ENCODE measurements at regions not wholly inside any gene's neighbourhood (a gene's known extent, or its start where the extent isn't known, plus 50 kb on each side); places are given as distances from the start of the nearest gene placed in this dataset.

GRCh38 chr11:129681344-129682114, 134.1 kb upstream of the TMEM45B start:
- TF ChIP-seq, protein P1, sequence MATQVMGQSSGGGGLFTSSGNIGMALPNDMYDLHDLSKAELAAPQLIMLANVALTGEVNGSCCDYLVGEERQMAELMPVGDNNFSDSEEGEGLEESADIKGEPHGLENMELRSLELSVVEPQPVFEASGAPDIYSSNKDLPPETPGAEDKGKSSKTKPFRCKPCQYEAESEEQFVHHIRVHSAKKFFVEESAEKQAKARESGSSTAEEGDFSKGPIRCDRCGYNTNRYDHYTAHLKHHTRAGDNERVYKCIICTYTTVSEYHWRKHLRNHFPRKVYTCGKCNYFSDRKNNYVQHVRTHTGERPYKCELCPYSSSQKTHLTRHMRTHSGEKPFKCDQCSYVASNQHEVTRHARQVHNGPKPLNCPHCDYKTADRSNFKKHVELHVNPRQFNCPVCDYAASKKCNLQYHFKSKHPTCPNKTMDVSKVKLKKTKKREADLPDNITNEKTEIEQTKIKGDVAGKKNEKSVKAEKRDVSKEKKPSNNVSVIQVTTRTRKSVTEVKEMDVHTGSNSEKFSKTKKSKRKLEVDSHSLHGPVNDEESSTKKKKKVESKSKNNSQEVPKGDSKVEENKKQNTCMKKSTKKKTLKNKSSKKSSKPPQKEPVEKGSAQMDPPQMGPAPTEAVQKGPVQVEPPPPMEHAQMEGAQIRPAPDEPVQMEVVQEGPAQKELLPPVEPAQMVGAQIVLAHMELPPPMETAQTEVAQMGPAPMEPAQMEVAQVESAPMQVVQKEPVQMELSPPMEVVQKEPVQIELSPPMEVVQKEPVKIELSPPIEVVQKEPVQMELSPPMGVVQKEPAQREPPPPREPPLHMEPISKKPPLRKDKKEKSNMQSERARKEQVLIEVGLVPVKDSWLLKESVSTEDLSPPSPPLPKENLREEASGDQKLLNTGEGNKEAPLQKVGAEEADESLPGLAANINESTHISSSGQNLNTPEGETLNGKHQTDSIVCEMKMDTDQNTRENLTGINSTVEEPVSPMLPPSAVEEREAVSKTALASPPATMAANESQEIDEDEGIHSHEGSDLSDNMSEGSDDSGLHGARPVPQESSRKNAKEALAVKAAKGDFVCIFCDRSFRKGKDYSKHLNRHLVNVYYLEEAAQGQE (IDR thresholded peaks at IDR 0.05; ENCODE audit: low read depth): no peak
- no peak for TF ChIP-seq TEAD4 (IDR thresholded peaks at IDR 0.05)
- no peak for TF ChIP-seq FOXM1 (IDR thresholded peaks at IDR 0.05; ENCODE audit: borderline replicate concordance, low read depth)
- TF ChIP-seq, protein P2, sequence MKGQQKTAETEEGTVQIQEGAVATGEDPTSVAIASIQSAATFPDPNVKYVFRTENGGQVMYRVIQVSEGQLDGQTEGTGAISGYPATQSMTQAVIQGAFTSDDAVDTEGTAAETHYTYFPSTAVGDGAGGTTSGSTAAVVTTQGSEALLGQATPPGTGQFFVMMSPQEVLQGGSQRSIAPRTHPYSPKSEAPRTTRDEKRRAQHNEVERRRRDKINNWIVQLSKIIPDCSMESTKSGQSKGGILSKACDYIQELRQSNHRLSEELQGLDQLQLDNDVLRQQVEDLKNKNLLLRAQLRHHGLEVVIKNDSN (IDR thresholded peaks at IDR 0.05): no peak
- no peak for TF ChIP-seq ZBTB7A (IDR thresholded peaks at IDR 0.05; ENCODE audit: low read depth)
- no peak for TF ChIP-seq NFIC (IDR thresholded peaks at IDR 0.05)
- no peak for TF ChIP-seq EP300 (IDR thresholded peaks at IDR 0.05; ENCODE audit: borderline replicate concordance)
- TF ChIP-seq TAF1 (IDR thresholded peaks at IDR 0.05; ENCODE audit: low read depth): no peak
- TF ChIP-seq CEBPB (IDR thresholded peaks at IDR 0.05): no peak
- TF ChIP-seq YY1 (IDR thresholded peaks at IDR 0.05; ENCODE audit: low read depth): no peak
- TF ChIP-seq, protein P3, sequence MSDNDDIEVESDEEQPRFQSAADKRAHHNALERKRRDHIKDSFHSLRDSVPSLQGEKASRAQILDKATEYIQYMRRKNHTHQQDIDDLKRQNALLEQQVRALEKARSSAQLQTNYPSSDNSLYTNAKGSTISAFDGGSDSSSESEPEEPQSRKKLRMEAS (IDR thresholded peaks at IDR 0.05): no peak
- TF ChIP-seq TCF12 (IDR thresholded peaks at IDR 0.05; ENCODE audit: low read depth): no peak
- TF ChIP-seq RAD21 (IDR thresholded peaks at IDR 0.05; ENCODE audit: low read depth): no peak

DNA sequence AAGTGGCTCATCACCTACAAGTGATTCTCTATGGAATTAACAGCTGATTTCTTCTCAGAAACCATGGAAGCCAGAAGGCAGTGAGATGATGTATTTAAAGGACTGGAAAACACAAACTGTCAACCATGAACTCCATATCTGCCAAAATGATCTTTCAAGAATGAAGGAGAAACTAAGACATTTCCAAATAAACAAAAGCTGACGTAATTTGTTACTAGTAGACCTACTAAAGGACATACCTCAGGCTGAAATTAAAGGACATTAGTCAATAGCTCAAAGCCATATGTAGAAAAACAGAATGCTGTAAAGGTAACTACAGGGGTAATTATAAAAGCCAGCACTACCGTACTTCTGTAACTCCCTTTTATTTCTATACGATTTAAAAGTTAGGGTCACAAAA, 129.4 kb upstream of the TMEM45B start:
- TF ChIP-seq RAD21 (IDR thresholded peaks at IDR 0.05; ENCODE audit: low read depth) (no peak), TCF12 (IDR thresholded peaks at IDR 0.05; ENCODE audit: low read depth) (no peak), YY1 (IDR thresholded peaks at IDR 0.05; ENCODE audit: low read depth) (no peak), EGR1 (IDR thresholded peaks at IDR 0.05) (no peak), CREB1 (IDR thresholded peaks at IDR 0.05; ENCODE audit: low read depth) (no peak), FOXM1 (IDR thresholded peaks at IDR 0.05; ENCODE audit: borderline replicate concordance, low read depth) (no peak), EP300 (IDR thresholded peaks at IDR 0.05; ENCODE audit: borderline replicate concordance) (no peak), NFIC (IDR thresholded peaks at IDR 0.05) (no peak), TAF1 (IDR thresholded peaks at IDR 0.05; ENCODE audit: low read depth) (no peak), CEBPB (IDR thresholded peaks at IDR 0.05) (no peak), TEAD4 (IDR thresholded peaks at IDR 0.05) (no peak), ZBTB7A (IDR thresholded peaks at IDR 0.05; ENCODE audit: low read depth) (no peak)
- TF ChIP-seq, protein P2 (IDR thresholded peaks at IDR 0.05): no peak
- TF ChIP-seq, protein P1 (IDR thresholded peaks at IDR 0.05; ENCODE audit: low read depth): no peak
- TF ChIP-seq, protein P3 (IDR thresholded peaks at IDR 0.05): no peak

DNA sequence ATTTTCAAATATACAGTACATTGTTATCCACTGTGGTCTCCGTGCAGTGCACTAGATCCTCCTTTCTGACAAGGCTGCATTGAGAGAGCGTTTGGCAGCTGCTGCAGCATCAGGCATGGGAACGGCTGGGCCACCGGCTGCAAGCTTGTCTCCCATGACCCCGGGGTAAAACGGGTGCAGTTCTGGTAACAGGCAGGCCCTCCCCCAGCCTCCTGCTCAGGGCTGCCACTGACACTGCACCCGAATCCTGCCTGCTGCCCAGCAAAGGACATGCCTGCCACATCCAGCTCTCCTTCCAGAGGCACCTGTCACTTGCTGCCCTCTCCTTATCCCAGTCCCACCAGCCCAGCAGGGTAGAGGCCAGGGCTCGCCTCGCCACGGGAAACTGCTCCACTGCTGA, 124.5 kb upstream of the TMEM45B start:
- TF ChIP-seq YY1 (IDR thresholded peaks at IDR 0.05; ENCODE audit: low read depth): no peak
- no peak for TF ChIP-seq TCF12 (IDR thresholded peaks at IDR 0.05; ENCODE audit: low read depth)
- no peak for TF ChIP-seq FOXM1 (IDR thresholded peaks at IDR 0.05; ENCODE audit: borderline replicate concordance, low read depth)
- no peak for TF ChIP-seq TEAD4 (IDR thresholded peaks at IDR 0.05)
- no peak for TF ChIP-seq RAD21 (IDR thresholded peaks at IDR 0.05; ENCODE audit: low read depth)
- no peak for TF ChIP-seq CEBPB (IDR thresholded peaks at IDR 0.05)
- TF ChIP-seq, protein P2 (IDR thresholded peaks at IDR 0.05): no peak
- TF ChIP-seq, protein P3 (IDR thresholded peaks at IDR 0.05): no peak
- TF ChIP-seq, protein P1 (IDR thresholded peaks at IDR 0.05; ENCODE audit: low read depth): no peak

All from Ishikawa (cell line).